Kidney epithelial cell (primary cell): ENCODE measurements at regions not wholly inside any gene's neighbourhood (a gene's known extent, or its start where the extent isn't known, plus 50 kb on each side); places are given as distances from the start of the nearest gene placed in this dataset.
A peak's percentile ranks its signal among the peaks of the same experiment; 100 is the strongest.

Experiments
- DNase-seq: peaks from one replicate; pipeline ENCODE4 v3.0.0-alpha.2; 2010; ENCODE audit warnings: low read depth
- H3K27me3 ChIP-seq: 2 replicates; pipeline ENCODE4 v1.6.0; 2011; ENCODE audit warnings: low read length; ENCODE audit not compliant: control insufficient read depth, insufficient read depth
- H3K36me3 ChIP-seq: 2 replicates; pipeline ENCODE4 v1.5.1; 2011; ENCODE audit warnings: low read length; ENCODE audit not compliant: control insufficient read depth, insufficient read depth
- H3K4me3 ChIP-seq: 2 replicates; pipeline ENCODE4 v1.5.1; 2011; ENCODE audit warnings: low read depth, mild to moderate bottlenecking, control low read depth, low read length
- CTCF ChIP-seq: IDR thresholded peaks from 2 replicates; pipeline ENCODE4 v1.5.1; 2011; ENCODE audit warnings: mild to moderate bottlenecking, moderate library complexity, low read length, control low read depth, inconsistent platforms; ENCODE audit not compliant: insufficient read depth, poor library complexity, severe bottlenecking

- Histone ChIP-seq H3K4me3 (no peak overlapping the region), H3K27me3 (no peaks in the 10 kb centered on the region), H3K36me3 (no peaks in the 10 kb centered on the region)
- TF ChIP-seq CTCF, result no peak
- no peak for DNase-seq
These were observed 309.2 kb upstream of the CCL2 start for GRCh38 chr17:33945646-33946546.

GRCh38 chr17:33947762-33948161, 307.3 kb upstream of the CCL2 start:
- H3K4me3 ChIP-seq, result no peak overlapping the region
- DNase-seq, result no peak
- no peak for TF ChIP-seq CTCF
- no peaks in the 10 kb centered on the region for H3K36me3 ChIP-seq
- no peaks in the 10 kb centered on the region for H3K27me3 ChIP-seq

- Histone ChIP-seq H3K27me3 (no peaks in the 10 kb centered on the region), H3K36me3 (no peaks in the 10 kb centered on the region), H3K4me3 (no peak overlapping the region)
- no peak for TF ChIP-seq CTCF
- DNase-seq, result no peak
These were observed 306.8 kb upstream of the CCL2 start for GRCh38 chr17:33948309-33948708.

- DNase-seq, result no peak
- Histone ChIP-seq H3K36me3 (no peaks in the 10 kb centered on the region), H3K4me3 (no peak overlapping the region), H3K27me3 (no peaks in the 10 kb centered on the region)
- TF ChIP-seq CTCF, result peak; percentile 32
These were observed 306.0 kb upstream of the CCL2 start for GRCh38 chr17:33949100-33949499.

GRCh38 chr17:33950061-33950460, 305.0 kb upstream of the CCL2 start:
- Histone ChIP-seq H3K36me3 (no peaks in the 10 kb centered on the region), H3K4me3 (no peak overlapping the region), H3K27me3 (no peaks in the 10 kb centered on the region)
- TF ChIP-seq CTCF, result no peak
- no peak for DNase-seq

GRCh38 chr17:33952425-33952824, 302.7 kb upstream of the CCL2 start:
- H3K27me3 ChIP-seq, result no peaks in the 10 kb centered on the region
- no peak for DNase-seq
- no peak overlapping the region for H3K4me3 ChIP-seq
- no peaks in the 10 kb centered on the region for H3K36me3 ChIP-seq
- no peak for TF ChIP-seq CTCF
